Ishikawa (cell line): ENCODE measurements at regions not wholly inside any gene's neighbourhood (a gene's known extent, or its start where the extent isn't known, plus 50 kb on each side); places are given as distances from the start of the nearest gene placed in this dataset.

ENCODE experiments used
- CEBPB ChIP-seq: IDR thresholded peaks from 2 replicates; pipeline ENCODE4 v1.6.1; 2012
- NFIC ChIP-seq: IDR thresholded peaks from 2 replicates; pipeline ENCODE4 v1.6.1; 2012
- TF ChIP-seq, protein P1 (sequence below): IDR thresholded peaks from 2 replicates; pipeline ENCODE4 v1.6.1; 2012

DNA sequence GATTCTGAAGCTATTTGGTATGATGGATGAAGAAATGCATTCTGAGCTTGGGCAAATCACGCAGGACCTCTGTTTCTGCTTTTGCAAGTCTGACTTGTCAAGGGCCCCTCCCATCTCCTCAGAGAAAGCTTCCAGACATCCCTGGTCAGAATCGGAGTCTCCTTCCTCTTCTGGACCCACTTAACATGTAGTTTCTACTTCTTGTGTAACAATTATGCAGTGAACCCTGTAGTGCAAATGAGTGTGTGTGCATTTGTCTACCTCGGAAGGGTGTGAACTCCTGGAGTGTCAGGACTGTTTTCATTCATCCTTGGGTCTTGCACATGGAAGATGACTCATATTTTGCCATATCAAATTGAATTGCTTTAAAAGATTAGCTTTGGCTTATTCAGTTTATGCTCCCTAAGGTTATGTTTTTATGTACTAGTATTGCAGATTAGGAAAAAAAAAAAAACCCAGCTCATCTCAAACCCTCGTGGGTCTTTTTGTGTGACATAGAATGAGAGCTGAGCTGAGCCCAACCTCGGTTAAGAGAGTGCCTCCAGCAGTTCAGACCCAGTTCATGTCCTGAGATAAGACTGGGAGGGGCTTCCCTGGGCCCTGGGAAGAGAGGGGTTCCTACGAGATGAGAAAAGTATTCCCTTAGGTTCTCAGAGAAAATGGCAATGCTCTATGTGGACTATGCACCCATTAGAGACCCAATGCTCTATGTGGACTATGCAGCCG, 61.1 kb upstream of the RPL34 start:
- TF ChIP-seq, protein P1, sequence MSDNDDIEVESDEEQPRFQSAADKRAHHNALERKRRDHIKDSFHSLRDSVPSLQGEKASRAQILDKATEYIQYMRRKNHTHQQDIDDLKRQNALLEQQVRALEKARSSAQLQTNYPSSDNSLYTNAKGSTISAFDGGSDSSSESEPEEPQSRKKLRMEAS: no peak
- TF ChIP-seq CEBPB (no peak), NFIC (no peak)
